Peyer's patch (tissue), 4 donors: ENCODE measurements at regions not wholly inside any gene's neighbourhood (a gene's known extent, or its start where the extent isn't known, plus 50 kb on each side); places are given as distances from the start of the nearest gene placed in this dataset.
"Not testable (repeated sequence)": the region's sequence is repeated elsewhere in the genome, so short reads cannot be mapped to it uniquely, and the experiment has no call there.

Source experiments
- DNase-seq, 3 donors: peaks; one replicate each; pipeline ENCODE4 v3.0.0-alpha.2; 2017 to 2019
- H3K27ac ChIP-seq, 4 donors: fragments of 200-600 bp; sonication (generic); one replicate each; pipeline ENCODE4 v1.5.1; 2016 to 2019
- H3K27me3 ChIP-seq, 2 donors: fragments of 200-600 bp; sonication (generic); one replicate each; pipeline ENCODE4 v1.5.1; 2019
- H3K36me3 ChIP-seq, 3 donors: fragments of 200-600 bp; sonication (generic); one replicate each; pipeline ENCODE4 v1.5.1; 2016 to 2019
- H3K4me1 ChIP-seq, 4 donors: fragments of 200-600 bp; sonication (generic); one replicate each; pipeline ENCODE4 v1.5.1; 2016 to 2019
- H3K4me3 ChIP-seq, 4 donors: fragments of 200-600 bp; sonication (generic); 1 replicate in 3 of 4; 2 replicates in 1 of 4; pipeline ENCODE4 v1.5.1; 2016 to 2019; ENCODE audit warnings: mild to moderate bottlenecking in 1 of 4
- H3K9me3 ChIP-seq, 4 donors: fragments of 200-600 bp; sonication (generic); one replicate each; pipeline ENCODE4 v1.5.1; 2016 to 2019; ENCODE audit warnings: mild to moderate bottlenecking in 1 of 4
- POLR2A ChIP-seq, 2 donors: fragments of 450-650 bp; IDR thresholded peaks; one replicate each; pipeline ENCODE4 v1.5.1; 2017; ENCODE audit warnings: antibody characterized with exemption in 2 of 2, mild to moderate bottlenecking in 2 of 2, moderate library complexity in 2 of 2
- TF ChIP-seq, protein P1 (sequence below), 6 experiments: fragments of 450-650 bp in 4 of 6; fragments of 200-600 bp in 2 of 6; sonication (generic) in 1 of 6; IDR thresholded peaks; one replicate each; pipeline ENCODE4 v1.5.1; 2017 to 2019; ENCODE audit warnings: antibody characterized with exemption in 6 of 6, mild to moderate bottlenecking in 3 of 6, moderate library complexity in 1 of 6

DNA sequence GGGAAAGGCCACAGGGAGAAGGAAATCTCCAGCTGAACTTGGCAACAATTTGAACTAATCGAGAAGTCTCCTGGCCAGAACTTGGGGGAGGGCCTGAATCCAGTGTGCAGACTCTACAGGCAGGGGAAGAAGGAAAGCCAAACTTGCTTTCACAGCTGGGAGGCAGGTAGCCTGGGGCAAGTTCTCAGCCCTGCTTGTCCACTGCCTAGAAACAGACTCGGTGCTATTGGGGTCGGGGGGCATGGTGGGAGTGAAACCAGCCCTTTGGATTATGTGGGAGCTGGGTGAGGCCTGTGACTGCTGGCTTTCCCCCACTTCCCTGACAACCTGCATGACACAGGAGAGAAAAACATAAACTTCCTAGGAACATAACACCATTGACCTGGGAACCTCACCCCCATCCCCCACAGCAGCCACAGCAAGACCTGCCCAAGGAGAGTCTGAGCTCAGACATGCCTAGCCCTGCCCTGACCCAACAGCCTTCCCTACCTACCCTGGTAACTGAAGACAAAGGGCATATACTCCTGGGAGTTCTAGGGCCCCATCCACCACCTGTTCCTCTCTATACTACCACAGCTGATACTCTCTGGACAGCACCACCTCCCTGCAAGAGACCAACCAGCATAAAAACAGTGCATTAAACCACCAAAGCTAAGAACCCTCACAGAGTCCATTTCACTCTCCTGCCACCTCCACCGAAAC, 103.7 kb upstream of the MNS1 start:
- Histone ChIP-seq H3K27ac (no peak overlapping the region), H3K4me1 (no peaks in the 10 kb centered on the region), H3K27me3 (no peaks in the 10 kb centered on the region), H3K4me3 (no peak overlapping the region), H3K36me3 (no peaks in the 10 kb centered on the region), H3K9me3 (no peaks in the 10 kb centered on the region)
- DNase-seq = no peak
- TF ChIP-seq POLR2A (IDR thresholded peaks at IDR 0.05) = no peak
- TF ChIP-seq, protein P1, sequence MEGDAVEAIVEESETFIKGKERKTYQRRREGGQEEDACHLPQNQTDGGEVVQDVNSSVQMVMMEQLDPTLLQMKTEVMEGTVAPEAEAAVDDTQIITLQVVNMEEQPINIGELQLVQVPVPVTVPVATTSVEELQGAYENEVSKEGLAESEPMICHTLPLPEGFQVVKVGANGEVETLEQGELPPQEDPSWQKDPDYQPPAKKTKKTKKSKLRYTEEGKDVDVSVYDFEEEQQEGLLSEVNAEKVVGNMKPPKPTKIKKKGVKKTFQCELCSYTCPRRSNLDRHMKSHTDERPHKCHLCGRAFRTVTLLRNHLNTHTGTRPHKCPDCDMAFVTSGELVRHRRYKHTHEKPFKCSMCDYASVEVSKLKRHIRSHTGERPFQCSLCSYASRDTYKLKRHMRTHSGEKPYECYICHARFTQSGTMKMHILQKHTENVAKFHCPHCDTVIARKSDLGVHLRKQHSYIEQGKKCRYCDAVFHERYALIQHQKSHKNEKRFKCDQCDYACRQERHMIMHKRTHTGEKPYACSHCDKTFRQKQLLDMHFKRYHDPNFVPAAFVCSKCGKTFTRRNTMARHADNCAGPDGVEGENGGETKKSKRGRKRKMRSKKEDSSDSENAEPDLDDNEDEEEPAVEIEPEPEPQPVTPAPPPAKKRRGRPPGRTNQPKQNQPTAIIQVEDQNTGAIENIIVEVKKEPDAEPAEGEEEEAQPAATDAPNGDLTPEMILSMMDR (IDR thresholded peaks at IDR 0.05) = no peak

DNA sequence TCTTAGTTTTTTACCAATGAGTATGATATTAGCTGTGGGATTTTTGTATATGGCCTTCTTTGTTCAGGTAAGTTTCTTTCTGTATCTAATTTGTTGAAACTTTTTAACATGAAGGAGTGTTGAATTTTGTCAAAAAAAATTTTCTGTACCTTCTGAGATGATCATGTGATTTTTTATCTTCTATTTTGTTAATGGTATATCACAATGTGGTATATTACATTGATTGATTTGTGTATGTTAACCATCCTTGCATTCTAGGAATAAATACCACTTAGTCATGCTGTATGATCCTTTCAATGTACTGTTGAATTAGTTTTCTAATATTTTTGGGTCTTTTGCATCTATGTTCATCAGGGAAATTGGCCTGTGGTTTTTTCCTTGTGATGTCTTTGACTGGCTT, 92.5 kb upstream of the MNS1 start:
- Histone ChIP-seq H3K9me3 (peaks cover 0 to 5% (median 0%) of the 10 kb centered on the region in 4 donors), H3K27ac (no peak overlapping the region), H3K4me1 (no peaks in the 10 kb centered on the region), H3K36me3 (no peaks in the 10 kb centered on the region), H3K27me3 (no peaks in the 10 kb centered on the region), H3K4me3 (no peak overlapping the region)
- DNase-seq = no peak
- no peak for TF ChIP-seq POLR2A (IDR thresholded peaks at IDR 0.05)
- TF ChIP-seq, protein P1 (IDR thresholded peaks at IDR 0.05) = no peak

DNA sequence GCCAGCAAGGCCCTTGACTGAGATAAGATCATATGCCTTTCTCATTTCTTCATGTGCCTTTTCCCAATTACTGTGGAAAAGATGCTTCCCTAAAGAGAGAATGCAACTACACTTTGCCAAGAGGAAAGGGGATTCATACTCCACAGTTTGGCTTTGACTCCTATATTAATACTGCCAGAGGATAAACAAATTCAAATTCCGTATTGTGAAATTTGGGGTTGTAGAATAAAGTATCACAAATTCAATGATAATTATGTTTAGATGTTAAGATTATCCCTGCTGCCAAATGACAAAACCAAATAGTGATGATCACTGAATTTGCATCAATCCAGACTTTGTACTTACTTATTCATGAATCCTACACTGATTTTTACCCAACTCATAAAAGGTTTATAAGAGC, 88.5 kb upstream of the MNS1 start:
- H3K27ac ChIP-seq = no peak overlapping the region
- TF ChIP-seq, protein P1 (IDR thresholded peaks at IDR 0.05) = no peak
- TF ChIP-seq POLR2A (IDR thresholded peaks at IDR 0.05) = no peak
- H3K4me3 ChIP-seq = no peak overlapping the region
- no peaks in the 10 kb centered on the region for H3K4me1 ChIP-seq
- H3K27me3 ChIP-seq = no peaks in the 10 kb centered on the region
- H3K36me3 ChIP-seq = no peaks in the 10 kb centered on the region
- no peak for DNase-seq
- H3K9me3 ChIP-seq = peaks cover 0 to 5% (median 0%) of the 10 kb centered on the region in 4 donors

DNA sequence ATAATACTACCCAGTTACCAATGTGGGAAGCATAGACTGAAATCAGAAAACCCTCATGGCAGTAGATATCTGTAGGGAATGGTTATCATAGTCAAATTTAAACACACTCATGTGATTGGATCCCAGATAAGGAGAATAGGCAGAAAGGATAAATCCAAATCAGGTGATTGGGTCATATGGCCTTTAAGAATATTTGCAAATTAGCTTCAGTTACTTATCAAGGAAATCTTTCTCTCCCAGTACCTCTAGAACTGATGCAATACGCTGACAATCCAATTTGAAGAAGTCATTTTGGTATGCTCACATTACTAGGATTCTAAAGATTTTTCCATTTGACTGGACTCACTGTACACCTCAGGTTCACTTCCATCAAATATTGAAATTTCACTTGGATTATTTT, 87.7 kb upstream of the MNS1 start:
- no peak for TF ChIP-seq POLR2A (IDR thresholded peaks at IDR 0.05)
- TF ChIP-seq, protein P1 (IDR thresholded peaks at IDR 0.05) = no peak
- H3K9me3 ChIP-seq = peaks cover 0 to 5% (median 0%) of the 10 kb centered on the region in 4 donors
- H3K4me1 ChIP-seq = no peaks in the 10 kb centered on the region
- H3K27me3 ChIP-seq = no peaks in the 10 kb centered on the region
- H3K4me3 ChIP-seq = no peak overlapping the region
- H3K36me3 ChIP-seq = no peaks in the 10 kb centered on the region
- H3K27ac ChIP-seq = no peak overlapping the region
- no peak for DNase-seq

DNA sequence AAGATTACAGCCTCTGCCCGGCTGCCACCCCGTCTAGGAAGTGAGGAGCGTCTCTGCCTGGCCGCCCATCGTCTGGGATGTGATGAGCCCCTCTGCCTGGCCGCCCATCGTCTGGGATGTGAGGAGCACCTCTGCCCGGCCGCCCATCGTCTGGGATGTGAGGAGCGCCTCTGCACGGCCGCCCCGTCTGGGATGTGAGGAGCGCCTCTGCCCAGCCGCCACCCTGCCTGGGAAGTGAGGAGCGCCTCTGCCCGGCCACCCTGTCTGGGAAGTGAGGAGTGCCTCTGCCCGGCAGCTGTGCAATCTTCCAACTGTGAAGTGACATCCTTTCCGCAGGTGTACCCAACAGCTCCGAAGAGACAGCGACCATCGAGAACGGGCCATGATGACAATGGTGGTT, 75.6 kb upstream of the MNS1 start:
- H3K4me3 ChIP-seq, H3K27ac ChIP-seq, DNase-seq, H3K9me3 ChIP-seq, H3K36me3 ChIP-seq, H3K4me1 ChIP-seq, H3K27me3 ChIP-seq: not testable (repeated sequence)

DNA sequence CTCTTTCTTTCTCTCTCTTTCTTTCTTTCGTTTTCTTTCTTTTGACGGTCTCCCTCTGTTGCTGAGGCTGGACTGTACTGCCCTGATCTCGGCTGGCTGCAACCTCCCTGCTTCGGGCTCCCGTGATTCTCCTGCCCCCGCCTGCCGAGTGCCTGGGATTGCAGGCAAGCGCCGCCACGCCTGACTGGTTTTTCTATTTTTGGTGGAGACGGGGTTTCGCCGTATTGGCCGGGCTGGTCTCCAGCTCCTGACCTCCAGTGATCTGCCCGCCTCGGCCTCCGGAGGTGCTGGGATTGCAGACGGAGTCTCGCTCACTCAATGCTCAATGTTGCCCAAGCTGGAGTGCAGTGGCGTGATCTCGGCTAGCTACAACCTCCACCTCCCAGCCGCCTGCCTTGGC, 75.2 kb upstream of the MNS1 start:
- H3K27ac ChIP-seq, H3K27me3 ChIP-seq, H3K9me3 ChIP-seq, DNase-seq, H3K4me1 ChIP-seq, H3K36me3 ChIP-seq, H3K4me3 ChIP-seq: not testable (repeated sequence)
